OCI-LY7 (cell line): ENCODE measurements at regions not wholly inside any gene's neighbourhood (a gene's known extent, or its start where the extent isn't known, plus 50 kb on each side); places are given as distances from the start of the nearest gene placed in this dataset.

Experiments
- EZH2phosphoT487 ChIP-seq: fragments of 200-600 bp; sonication (generic); IDR thresholded peaks from 2 replicates; pipeline ENCODE4 v1.6.1; 2018; ENCODE audit warnings: low read depth, borderline replicate concordance, mild to moderate bottlenecking, mixed run types, antibody characterized with exemption, low read length, moderate library complexity, mixed read lengths
- TF ChIP-seq, protein P1 (sequence below): fragments of 200-600 bp; sonication (generic); conservative IDR thresholded peaks from 2 replicates; pipeline ENCODE4 v1.5.1; 2014; ENCODE audit warnings: mild to moderate bottlenecking, antibody characterized with exemption, low read length, moderate library complexity, mixed read lengths

DNA sequence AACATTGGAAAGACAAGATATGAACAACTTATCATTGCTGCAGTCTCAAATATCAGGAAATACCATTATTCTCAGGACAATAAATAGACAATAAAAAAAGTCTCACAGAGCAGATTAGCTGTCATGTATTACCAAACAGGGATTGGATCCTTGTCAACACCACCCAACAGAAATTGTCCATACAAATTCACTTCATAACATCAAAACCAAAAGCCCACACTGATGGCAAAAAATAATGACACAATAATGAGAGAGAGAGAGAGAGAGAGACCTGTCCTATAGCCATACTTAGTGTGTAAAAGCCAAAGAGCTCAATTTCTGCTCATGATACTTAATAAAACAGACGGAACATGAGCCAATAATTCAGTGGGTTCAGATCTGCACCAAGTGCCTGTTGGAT lies 96.5 kb downstream of the PPIAL4G start:
- TF ChIP-seq, protein P1, sequence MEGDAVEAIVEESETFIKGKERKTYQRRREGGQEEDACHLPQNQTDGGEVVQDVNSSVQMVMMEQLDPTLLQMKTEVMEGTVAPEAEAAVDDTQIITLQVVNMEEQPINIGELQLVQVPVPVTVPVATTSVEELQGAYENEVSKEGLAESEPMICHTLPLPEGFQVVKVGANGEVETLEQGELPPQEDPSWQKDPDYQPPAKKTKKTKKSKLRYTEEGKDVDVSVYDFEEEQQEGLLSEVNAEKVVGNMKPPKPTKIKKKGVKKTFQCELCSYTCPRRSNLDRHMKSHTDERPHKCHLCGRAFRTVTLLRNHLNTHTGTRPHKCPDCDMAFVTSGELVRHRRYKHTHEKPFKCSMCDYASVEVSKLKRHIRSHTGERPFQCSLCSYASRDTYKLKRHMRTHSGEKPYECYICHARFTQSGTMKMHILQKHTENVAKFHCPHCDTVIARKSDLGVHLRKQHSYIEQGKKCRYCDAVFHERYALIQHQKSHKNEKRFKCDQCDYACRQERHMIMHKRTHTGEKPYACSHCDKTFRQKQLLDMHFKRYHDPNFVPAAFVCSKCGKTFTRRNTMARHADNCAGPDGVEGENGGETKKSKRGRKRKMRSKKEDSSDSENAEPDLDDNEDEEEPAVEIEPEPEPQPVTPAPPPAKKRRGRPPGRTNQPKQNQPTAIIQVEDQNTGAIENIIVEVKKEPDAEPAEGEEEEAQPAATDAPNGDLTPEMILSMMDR: no peak
- TF ChIP-seq EZH2phosphoT487: no peak
